ENCODE measurements at regions not wholly inside any gene's neighbourhood (a gene's known extent, or its start where the extent isn't known, plus 50 kb on each side); places are given as distances from the start of the nearest gene placed in this dataset.

DNA sequence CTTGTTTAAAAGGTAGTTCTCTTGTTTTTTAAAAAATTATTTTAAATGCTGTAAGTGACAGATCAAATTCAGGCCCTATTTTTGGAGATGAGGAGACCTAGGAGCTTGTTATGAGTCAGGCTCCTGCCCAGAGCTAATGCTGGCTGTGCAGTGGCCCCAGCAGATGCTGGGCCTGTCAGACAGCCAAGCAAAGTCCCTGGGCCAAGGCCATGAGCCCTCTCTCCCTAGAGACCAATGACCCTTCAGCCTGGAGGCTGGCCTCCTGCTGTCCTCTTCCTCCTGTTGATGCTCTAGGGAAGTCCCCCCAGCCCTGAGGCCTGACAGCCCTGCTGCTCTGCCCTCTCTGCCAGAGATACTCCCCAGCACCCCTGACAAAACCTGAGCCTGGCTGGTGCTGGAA is 128.1 kb upstream of the CTTNBP2NL start:
- no peak for DNase-seq

GRCh38 chr1:112268408-112268807 is 127.6 kb upstream of the CTTNBP2NL start:
- no peak for DNase-seq

DNA sequence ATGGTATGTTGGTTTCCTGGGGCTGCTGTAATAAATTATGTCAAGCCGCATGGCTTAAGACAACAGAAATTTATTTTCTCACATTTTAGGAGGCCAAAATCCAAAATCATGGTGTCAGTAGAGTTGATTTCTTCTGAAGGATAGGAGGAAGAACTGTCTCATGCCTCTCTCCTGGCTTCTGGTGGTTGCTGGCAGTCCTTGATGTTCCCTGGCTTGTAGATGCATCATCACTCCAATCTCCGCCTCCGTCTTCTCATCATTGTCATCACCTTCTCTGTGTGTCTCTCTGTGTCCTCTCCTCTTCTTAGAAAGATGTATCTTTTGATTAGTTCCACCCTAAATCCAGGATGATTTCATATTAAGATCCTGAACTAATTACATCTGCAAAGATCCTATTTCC is 124.7 kb upstream of the CTTNBP2NL start:
- DNase-seq, result no peak

DNA sequence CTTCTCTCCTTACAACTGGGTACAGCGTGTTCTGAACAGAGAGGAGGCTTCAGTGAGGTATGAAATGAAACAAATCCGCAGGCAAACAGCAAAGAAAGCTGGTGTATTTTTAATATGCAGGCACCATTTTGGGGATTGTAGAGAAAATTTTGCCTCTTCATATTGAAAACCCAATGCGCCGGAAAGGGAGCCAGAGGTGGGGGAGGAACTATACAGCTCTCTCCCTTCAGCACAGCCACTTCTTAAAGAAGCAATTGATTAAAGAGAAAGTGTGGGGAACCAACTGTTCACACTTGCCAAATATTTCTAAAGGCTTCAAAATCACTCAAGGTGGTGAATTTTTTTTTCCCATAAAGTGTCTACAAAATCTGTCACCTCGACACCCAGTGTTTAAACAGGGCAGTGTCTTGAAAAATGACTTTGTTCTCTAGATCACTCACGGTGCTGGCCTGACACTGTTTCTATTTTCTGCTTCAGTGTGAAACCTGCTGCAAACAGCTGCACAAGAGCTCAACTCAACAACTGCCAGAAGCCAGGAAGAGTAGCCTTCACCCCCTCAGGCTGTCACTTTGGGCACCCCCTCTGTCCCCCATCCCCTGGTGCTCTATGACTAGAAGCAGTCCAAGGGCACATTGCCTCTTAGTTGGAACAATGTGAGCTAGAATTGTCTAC is 123.8 kb upstream of the CTTNBP2NL start:
- DNase-seq, result no peak

GRCh38 chr1:112284796-112285195 is 111.2 kb upstream of the CTTNBP2NL start:
- DNase-seq, result no peak

DNA sequence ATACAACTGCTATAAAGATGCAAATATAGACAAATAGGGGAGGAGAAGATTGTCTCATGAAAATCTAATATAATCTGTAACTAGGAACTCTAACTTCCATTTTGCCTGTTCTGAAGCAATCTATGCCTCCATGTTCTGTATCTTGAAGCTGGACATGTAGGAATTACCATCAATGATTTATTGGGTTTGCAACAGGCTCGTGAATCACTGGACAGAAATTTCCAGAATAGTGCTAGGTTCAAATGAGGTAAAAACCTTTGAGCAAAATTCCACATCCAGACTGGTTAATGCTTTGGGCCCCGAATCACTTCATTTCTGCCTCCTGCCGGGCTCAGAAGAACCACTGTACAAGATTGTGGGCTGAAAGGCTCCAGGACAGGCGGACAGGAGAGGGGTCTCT is 110.7 kb upstream of the CTTNBP2NL start:
- no peak for DNase-seq

DNA sequence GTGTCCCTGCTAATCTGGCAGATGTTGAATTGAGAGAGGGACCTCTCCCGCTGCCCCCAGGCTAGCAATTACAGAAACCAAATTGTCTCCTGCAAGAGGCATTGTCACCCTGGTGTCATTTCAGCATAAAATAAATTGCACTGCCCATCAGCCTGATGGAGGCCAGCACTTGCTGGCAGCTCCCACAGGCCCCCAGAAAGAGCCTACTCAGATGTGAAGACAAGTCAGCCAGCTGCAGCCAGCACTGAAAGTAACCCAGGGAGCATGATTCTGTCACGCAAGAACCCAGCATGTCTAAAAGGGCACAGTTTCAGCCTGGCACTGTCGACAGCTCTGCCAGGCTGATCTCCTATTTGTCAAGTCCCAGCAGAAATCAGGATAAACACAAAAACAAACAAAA is 110.3 kb upstream of the CTTNBP2NL start:
- no peak for DNase-seq

DNA sequence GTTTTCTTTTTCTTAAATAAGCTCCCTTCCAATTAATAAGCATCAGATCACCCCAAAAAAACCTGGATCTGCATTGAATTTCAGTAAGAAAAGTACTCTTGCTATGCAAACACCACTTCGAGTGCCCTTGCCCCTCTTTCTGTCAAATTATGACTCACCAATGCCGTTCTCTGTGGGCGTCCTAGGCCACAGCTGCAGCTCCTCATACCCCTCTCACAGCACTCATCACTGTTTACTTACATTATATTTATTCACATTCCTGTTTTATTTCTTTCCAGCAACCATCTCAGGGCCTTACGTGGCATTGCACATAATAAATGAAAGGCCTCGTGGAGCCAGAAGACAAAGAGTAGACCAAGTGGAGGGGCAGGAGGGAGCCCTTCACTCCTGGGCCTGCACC is 99.1 kb upstream of the CTTNBP2NL start:
- no peak for DNase-seq

DNA sequence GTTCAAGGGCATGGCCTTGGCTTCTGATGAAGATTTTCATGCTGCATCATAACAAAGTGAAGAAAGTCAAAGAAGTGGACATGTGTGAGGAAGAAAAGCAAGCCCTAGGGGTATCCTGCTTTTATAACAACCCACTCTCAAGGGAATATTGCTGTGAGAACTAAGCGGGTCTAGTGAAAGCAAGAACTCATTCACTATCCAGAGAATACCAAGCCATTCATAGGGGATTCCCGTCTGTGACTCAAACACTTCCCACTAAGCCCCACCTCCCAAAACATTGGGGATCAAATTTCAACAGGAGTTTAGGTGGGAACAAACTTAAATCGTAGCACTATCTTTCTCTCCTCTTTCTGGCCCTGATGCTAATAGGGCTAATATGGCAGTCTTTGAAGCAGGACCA is 98.5 kb upstream of the CTTNBP2NL start:
- no peak for DNase-seq

DNA sequence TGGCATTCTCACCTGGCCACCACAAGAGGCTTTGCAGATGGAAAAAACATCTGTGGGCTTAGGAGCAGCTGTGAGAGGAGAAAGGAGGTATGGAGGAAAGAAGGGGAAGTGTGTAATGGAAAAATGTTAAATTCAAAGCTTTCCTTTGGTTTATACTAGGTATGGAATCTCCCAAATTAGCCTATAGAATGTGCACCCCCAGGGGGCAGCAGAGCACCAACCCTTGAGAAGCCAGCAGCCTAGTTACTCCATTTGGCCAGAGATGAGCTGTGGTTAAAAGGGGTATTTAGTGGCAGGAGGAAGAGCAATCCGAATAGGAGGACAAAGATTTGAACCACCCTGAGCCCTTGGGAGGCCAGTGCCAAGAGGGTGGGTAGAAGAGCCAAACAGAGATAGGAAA is 97.5 kb upstream of the CTTNBP2NL start:
- peak; percentile 11 for DNase-seq

DNA sequence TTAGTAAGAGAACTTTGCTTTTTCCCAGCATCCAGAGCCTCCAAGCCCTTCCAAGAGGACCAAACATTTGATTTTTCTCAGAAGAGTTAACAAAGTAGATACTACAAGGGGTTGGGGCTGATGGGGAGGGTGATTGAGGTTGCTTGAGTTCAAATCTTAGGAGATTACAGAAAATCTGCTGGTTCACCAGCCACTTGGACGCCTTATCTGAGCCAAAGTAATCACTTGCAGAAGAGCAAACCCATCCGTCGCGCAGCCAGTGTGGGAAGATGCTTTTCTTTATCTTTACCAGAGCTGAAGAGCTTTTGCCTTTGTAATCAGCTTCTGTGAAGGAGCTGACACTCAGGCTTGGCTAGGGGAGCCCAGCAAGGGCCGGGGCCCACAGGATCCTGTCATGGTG is 91.9 kb upstream of the CTTNBP2NL start:
- DNase-seq, result no peak

DNA sequence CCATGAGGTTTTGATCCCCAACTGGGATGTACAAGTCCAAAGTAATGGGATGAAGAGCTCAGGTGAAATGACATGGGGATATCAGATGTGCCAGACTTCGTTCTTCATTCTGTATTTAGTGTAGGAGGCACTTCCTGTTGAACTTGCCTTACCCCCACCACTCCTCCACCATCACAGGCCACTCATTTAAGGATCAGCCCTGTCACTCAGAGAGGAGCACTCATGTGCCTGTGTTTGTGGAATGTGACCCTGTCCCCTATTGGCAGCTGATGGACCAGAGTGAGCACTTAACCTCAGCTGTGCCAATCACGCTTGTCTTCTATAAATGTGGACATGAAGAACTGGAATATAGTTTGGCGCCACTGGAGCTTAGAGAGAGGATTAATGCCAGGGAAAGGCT is 91.4 kb upstream of the CTTNBP2NL start:
- DNase-seq, result no peak

GRCh38 chr1:112307930-112308591 is 88.0 kb upstream of the CTTNBP2NL start:
- DNase-seq, result no peak

DNA sequence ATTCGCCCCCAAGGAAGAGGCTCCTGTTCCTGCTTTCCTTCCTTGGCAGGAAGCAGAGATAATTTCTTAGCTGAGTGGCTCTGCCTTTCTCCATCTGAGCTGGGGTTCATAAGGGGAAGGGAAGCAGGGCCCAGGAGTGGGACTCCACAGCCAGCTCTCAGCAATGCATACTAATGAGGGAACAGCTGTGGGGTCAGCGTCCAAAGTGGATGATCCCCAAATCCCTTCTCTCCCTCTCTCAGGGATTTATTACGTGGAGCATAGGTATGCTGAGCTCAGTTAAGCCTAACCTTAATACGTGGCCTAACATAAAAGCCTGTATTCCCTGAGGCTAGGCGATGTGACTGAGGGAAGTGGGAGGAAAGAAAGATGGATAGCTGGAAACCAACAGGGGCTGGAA is 87.3 kb upstream of the CTTNBP2NL start:
- DNase-seq, result no peak

DNA sequence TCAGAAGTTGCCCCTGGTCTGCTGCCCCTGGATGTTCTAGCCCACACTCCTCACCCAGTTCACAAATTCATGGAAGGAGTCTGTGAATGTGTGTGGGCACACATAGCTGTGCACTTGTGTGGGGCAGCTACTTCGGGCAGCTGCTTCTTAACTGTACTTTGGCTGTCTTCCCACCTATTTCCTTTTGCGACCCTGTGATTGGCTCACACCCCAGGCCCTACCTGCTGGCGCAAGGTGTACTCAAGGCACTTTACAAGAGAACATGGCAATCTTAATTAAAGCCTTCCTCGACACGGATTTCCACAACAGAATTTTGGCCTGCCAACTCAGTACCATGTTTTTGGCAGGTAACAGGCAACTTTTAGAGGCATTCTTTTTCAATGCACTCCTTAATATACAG is 86.5 kb upstream of the CTTNBP2NL start:
- no peak for DNase-seq

DNA sequence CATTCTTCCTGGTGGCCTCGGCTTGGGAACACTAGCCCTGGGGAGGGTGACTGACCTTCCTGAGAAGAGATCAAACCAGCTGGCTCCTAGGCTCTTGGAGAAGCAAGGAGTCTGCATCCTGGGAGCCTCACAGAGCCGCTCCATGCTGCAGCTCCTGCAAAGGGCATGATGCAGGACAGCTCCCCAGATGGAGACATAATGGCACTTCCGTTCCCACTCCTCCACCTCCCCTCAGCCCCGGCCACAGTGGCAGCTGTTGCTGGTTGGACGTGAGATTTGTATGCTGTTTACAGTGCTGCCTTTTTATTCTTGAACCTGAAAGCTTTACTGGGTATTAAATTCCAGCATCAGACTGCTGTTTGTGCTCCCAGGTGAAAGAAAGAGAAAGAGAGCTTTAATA is 83.7 kb upstream of the CTTNBP2NL start:
- no peak for DNase-seq

GRCh38 chr1:112312879-112313278 is 83.1 kb upstream of the CTTNBP2NL start:
- DNase-seq, result no peak

- DNase-seq, result no peak
Measured at GRCh38 chr1:112316254-112316913, 79.6 kb upstream of the CTTNBP2NL start.

DNA sequence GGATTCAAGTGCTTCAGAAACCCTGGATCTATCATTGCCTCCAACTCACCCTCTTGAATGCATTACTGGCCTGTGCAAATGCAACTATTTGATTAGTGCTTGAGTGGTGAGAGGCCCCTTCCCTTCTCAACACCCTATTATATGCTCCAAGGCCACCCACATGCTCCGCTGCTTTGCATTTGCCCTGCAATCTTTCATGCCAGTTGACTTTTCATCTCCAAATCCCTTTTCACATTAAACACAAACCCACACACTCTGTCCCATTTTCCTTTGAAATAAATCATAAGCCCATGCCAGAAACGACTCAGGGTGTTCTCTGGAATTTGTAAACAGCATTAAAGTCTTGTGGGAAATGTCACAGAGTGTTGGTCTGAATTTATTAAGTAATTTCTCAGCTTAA is 78.9 kb upstream of the CTTNBP2NL start:
- DNase-seq, result no peak

- DNase-seq, result no peak
Measured at GRCh38 chr1:112317611-112318062, 78.4 kb upstream of the CTTNBP2NL start.

DNA sequence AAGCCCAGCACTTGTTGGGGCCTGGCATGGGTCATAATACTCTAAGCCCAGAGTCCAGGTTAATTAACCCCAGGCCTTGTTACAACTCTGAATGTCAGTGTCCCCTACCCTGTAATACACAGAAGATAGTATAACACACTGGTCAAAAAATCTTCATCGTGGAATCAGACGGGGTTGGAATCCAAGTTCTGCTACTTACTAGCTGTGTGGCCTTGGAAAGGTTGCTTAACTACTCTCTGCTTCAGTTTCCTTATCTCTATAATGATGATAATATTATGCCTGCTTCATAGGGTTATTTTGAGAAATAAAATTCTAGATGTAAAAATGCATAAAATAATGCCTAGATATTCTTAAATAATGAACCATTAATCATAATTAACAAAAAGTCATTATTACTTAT is 77.8 kb upstream of the CTTNBP2NL start:
- no peak for DNase-seq

- no peak for DNase-seq
Measured at GRCh38 chr1:112318698-112319370, 77.2 kb upstream of the CTTNBP2NL start.

DNA sequence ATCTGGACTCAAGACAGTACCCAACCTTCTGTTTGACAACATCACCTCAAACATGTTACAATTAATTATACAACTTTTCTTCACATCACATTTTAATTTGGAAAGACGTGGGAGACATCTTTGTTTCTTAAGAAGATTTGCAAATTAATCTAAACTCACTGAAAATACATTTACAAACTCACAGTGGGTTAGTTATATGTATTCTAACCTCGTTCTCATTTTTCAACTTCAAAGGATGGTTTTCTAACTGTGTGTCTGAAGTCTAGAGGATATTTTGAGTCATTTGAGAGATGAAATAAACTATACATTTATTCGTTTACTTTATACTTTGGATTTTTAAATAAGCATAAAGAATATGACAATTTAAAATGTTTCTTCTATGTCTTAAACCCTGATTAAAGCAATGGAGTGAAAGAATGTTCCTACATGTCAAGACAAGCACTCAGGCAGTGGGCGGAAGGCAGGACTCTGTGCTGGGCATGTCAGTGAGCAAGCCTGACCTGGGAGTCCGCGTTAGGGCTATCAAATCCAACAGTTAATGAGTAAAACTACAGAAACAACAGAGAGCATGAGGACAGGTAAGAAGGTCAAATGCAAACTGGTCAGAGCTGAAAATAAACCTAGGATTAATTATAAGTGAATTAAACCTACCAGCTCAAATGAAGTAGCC is 76.5 kb upstream of the CTTNBP2NL start:
- no peak for DNase-seq

All from NCI-H1048 (cell line).